ENCODE measurements at regions not wholly inside any gene's neighbourhood (a gene's known extent, or its start where the extent isn't known, plus 50 kb on each side); places are given as distances from the start of the nearest gene placed in this dataset.

- H3K4me3 ChIP-seq = no peak overlapping the region
- TF ChIP-seq POLR2A (IDR thresholded peaks at IDR 0.05) = no peak
- no peak for TF ChIP-seq CTCF (IDR thresholded peaks at IDR 0.05)
- H3K27me3 ChIP-seq = no peaks in the 10 kb centered on the region
- DNase-seq = no peak
- WGBS, 2 donors = 73% methylated on average over 13 of the region's 14 CpGs
- H3K4me1 ChIP-seq = no peaks in the 10 kb centered on the region
- H3K36me3 ChIP-seq = no peaks in the 10 kb centered on the region
- H3K9me3 ChIP-seq = no peaks in the 10 kb centered on the region
- no peak overlapping the region for H3K27ac ChIP-seq
- intact Hi-C loops (cut with DNase I) = no loop called here
These were observed 298.5 kb downstream of the GLRX3 start for GRCh38 chr10:130434446-130435385.

- no peak for DNase-seq
These were observed 299.8 kb downstream of the GLRX3 start for GRCh38 chr10:130435961-130436360.

GRCh38 chr10:130438861-130439260 is 302.7 kb downstream of the GLRX3 start:
- no peaks in the 10 kb centered on the region for H3K9me3 ChIP-seq
- no peaks in the 10 kb centered on the region for H3K4me1 ChIP-seq
- H3K27me3 ChIP-seq = no peaks in the 10 kb centered on the region
- no peak overlapping the region for H3K4me3 ChIP-seq
- WGBS, 2 donors = 62 to 76% methylated on average over 5 to 7 of the region's 7 CpGs
- intact Hi-C loops (cut with DNase I) = no loop called here
- H3K27ac ChIP-seq = no peak overlapping the region
- TF ChIP-seq POLR2A (IDR thresholded peaks at IDR 0.05) = no peak
- no peak for TF ChIP-seq CTCF (IDR thresholded peaks at IDR 0.05)
- H3K36me3 ChIP-seq = no peaks in the 10 kb centered on the region
- no peak for DNase-seq

More at GRCh38 chr10:130435961-130436360, 299.8 kb downstream of the GLRX3 start:
- H3K27ac ChIP-seq = no peak overlapping the region
- no peaks in the 10 kb centered on the region for H3K9me3 ChIP-seq
- intact Hi-C loops (cut with DNase I) = no loop called here
- no peaks in the 10 kb centered on the region for H3K27me3 ChIP-seq
- WGBS, 2 donors = 72 to 81% methylated on average over 3 of the region's 3 CpGs
- H3K4me1 ChIP-seq = no peaks in the 10 kb centered on the region
- no peaks in the 10 kb centered on the region for H3K36me3 ChIP-seq
- TF ChIP-seq CTCF (IDR thresholded peaks at IDR 0.05) = no peak
- TF ChIP-seq POLR2A (IDR thresholded peaks at IDR 0.05) = no peak
- no peak overlapping the region for H3K4me3 ChIP-seq

GRCh38 chr10:130439766-130440165 is 303.6 kb downstream of the GLRX3 start:
- intact Hi-C loops (cut with DNase I) = no loop called here
- H3K9me3 ChIP-seq = no peaks in the 10 kb centered on the region
- no peak overlapping the region for H3K4me3 ChIP-seq
- no peak overlapping the region for H3K27ac ChIP-seq
- no peak for TF ChIP-seq CTCF (IDR thresholded peaks at IDR 0.05)
- no peak for TF ChIP-seq POLR2A (IDR thresholded peaks at IDR 0.05)
- no peaks in the 10 kb centered on the region for H3K36me3 ChIP-seq
- H3K27me3 ChIP-seq = no peaks in the 10 kb centered on the region
- no peak for DNase-seq
- WGBS, 2 donors = 48 to 73% methylated on average over 3 to 6 of the region's 6 CpGs
- no peaks in the 10 kb centered on the region for H3K4me1 ChIP-seq

GRCh38 chr10:130440494-130440893 is 304.3 kb downstream of the GLRX3 start:
- H3K36me3 ChIP-seq = no peaks in the 10 kb centered on the region
- H3K4me3 ChIP-seq = no peak overlapping the region
- H3K27me3 ChIP-seq = no peaks in the 10 kb centered on the region
- WGBS, 2 donors = 72 to 90% methylated on average over 5 of the region's 5 CpGs
- TF ChIP-seq CTCF (IDR thresholded peaks at IDR 0.05) (no peak), POLR2A (IDR thresholded peaks at IDR 0.05) (no peak)
- no peaks in the 10 kb centered on the region for H3K9me3 ChIP-seq
- no peak overlapping the region for H3K27ac ChIP-seq
- H3K4me1 ChIP-seq = no peaks in the 10 kb centered on the region
- intact Hi-C loops (cut with DNase I) = no loop called here
- no peak for DNase-seq
